SK-N-SH (cell line): ENCODE measurements at regions not wholly inside any gene's neighbourhood (a gene's known extent, or its start where the extent isn't known, plus 50 kb on each side); places are given as distances from the start of the nearest gene placed in this dataset.

Source experiments
- CTCF ChIA-PET: fragments of 300-600, 350-600 bp; formaldehyde crosslinking; extraction: SDS; loops from one replicate; lab custom pipeline; 2021; lab: Yijun Ruan, JAX
- POLR2A ChIA-PET: fragments of 350-600 bp; sonication (Branson Sonifier 250); formaldehyde crosslinking; extraction: SDS; loops from one replicate; lab custom pipeline; 2020; ENCODE audit warnings: antibody characterized with exemption, inconsistent platforms; lab: Yijun Ruan, JAX
- DNase-seq: peaks from one replicate; pipeline ENCODE4 v3.0.0; 2012
- H2AFZ ChIP-seq: fragments of 200-600 bp; sonication (generic); 2 replicates; pipeline ENCODE4 v1.8.1; 2016; ENCODE audit warnings: antibody characterized with exemption, mild to moderate bottlenecking, low read depth
- H3F3A ChIP-seq: fragments of 200-600 bp; sonication (generic); replicated peaks from 2 replicates; pipeline ENCODE3; 2016; ENCODE audit warnings: antibody characterized with exemption, mild to moderate bottlenecking; ENCODE audit not compliant: insufficient read depth
- H3K27ac ChIP-seq, 2 experiments: fragments of 200-500 bp in 1 of 2; fragments of 200-600 bp in 1 of 2; sonication (Bioruptor generic) in 1 of 2; sonication (generic), shearing (Covaris generic) in 1 of 2; 2 replicates each; pipeline versions ENCODE4 v1.5.1 to v1.6.1; 2014 to 2016; ENCODE audit warnings: low read depth in 2 of 2, inconsistent platforms in 1 of 2, low read length in 1 of 2, mild to moderate bottlenecking in 1 of 2, mixed read lengths in 1 of 2
- H3K27me3 ChIP-seq: fragments of 200-600 bp; sonication (generic), shearing (Covaris generic); 2 replicates; pipeline ENCODE4 v1.6.1; 2016; ENCODE audit warnings: mixed run types; ENCODE audit not compliant: insufficient read depth
- H3K36me3 ChIP-seq, 2 experiments: fragments of 200-500 bp in 1 of 2; fragments of 200-600 bp in 1 of 2; sonication (Bioruptor generic) in 1 of 2; sonication (generic) in 1 of 2; replicated peaks in 1 of 2; 2 replicates each; pipeline versions ENCODE3 to v1.5.1; 2014 to 2016; ENCODE audit warnings: low read length in 1 of 2, mild to moderate bottlenecking in 1 of 2; ENCODE audit not compliant: insufficient read depth in 2 of 2, control insufficient read depth in 1 of 2
- H3K4me1 ChIP-seq, 2 experiments: fragments of 200-500 bp in 1 of 2; fragments of 200-600 bp in 1 of 2; sonication (Bioruptor generic) in 1 of 2; sonication (generic), shearing (Covaris generic) in 1 of 2; 2 replicates each; pipeline versions ENCODE4 v1.5.1 to v1.6.1; 2014 to 2016; ENCODE audit warnings: low read depth in 1 of 2, low read length in 1 of 2, mixed run types in 1 of 2; ENCODE audit not compliant: insufficient read depth in 2 of 2, control insufficient read depth in 1 of 2
- H3K4me2 ChIP-seq: fragments of 200-600 bp; sonication (generic), shearing (Covaris generic); 2 replicates; pipeline ENCODE4 v1.6.1; 2017; ENCODE audit warnings: mixed run types
- H3K4me3 ChIP-seq, 2 experiments: fragments of 200-500 bp in 1 of 2; fragments of 200-600 bp in 1 of 2; sonication (Bioruptor generic) in 1 of 2; sonication (generic), shearing (Covaris generic) in 1 of 2; 2 replicates each; pipeline versions ENCODE4 v1.5.1 to v1.8.1; 2014 to 2016; ENCODE audit warnings: low read depth in 2 of 2, inconsistent platforms in 1 of 2, low read length in 1 of 2, mild to moderate bottlenecking in 1 of 2, mixed read lengths in 1 of 2, moderate library complexity in 1 of 2
- H3K79me2 ChIP-seq: fragments of 200-600 bp; sonication (generic); 2 replicates; pipeline ENCODE4 v1.8.1; 2017; ENCODE audit warnings: mild to moderate bottlenecking; ENCODE audit not compliant: insufficient read depth
- H3K9ac ChIP-seq: fragments of 200-600 bp; sonication (generic); 2 replicates; pipeline ENCODE4 v1.6.1; 2017; ENCODE audit warnings: mixed run types
- H3K9me2 ChIP-seq: fragments of 200-600 bp; sonication (generic); 2 replicates; pipeline ENCODE4 v1.6.1; 2017; ENCODE audit warnings: mixed run types
- H3K9me3 ChIP-seq: fragments of 200-600 bp; sonication (generic); 2 replicates; pipeline ENCODE4 v1.6.1; 2017; ENCODE audit warnings: mixed run types, mild to moderate bottlenecking, moderate library complexity
- H4K20me1 ChIP-seq: fragments of 200-600 bp; sonication (generic); 2 replicates; pipeline ENCODE4 v1.6.1; 2017; ENCODE audit warnings: mild to moderate bottlenecking, mixed run types; ENCODE audit not compliant: insufficient read depth
- CTCF ChIP-seq: fragments of 200-600 bp; sonication (generic); IDR thresholded peaks from 2 replicates; pipeline ENCODE4 v1.6.1; 2017; ENCODE audit warnings: antibody characterized with exemption, mild to moderate bottlenecking, moderate library complexity
- EZH2phosphoT487 ChIP-seq: fragments of 200-600 bp; sonication (generic); IDR thresholded peaks from 2 replicates; pipeline ENCODE4 v1.6.1; 2017; ENCODE audit warnings: low read depth, mixed run types, mild to moderate bottlenecking, antibody characterized with exemption, moderate library complexity, borderline replicate concordance
- FOXM1 ChIP-seq: IDR thresholded peaks from 2 replicates; pipeline ENCODE4 v1.4.0; 2012; ENCODE audit warnings: low read depth, mild to moderate bottlenecking
- GATA2 ChIP-seq: sonication (generic); formaldehyde crosslinking; IDR thresholded peaks from 2 replicates; pipeline ENCODE4 v1.5.0; 2020; ENCODE audit warnings: mild to moderate bottlenecking, missing genetic modification reagents
- MEF2A ChIP-seq: IDR thresholded peaks from 2 replicates; pipeline ENCODE4 v1.4.0; 2012; ENCODE audit warnings: low read depth, borderline replicate concordance
- RXRA ChIP-seq: IDR thresholded peaks from 2 replicates; pipeline ENCODE4 v1.4.0; 2012; ENCODE audit warnings: low read depth, mild to moderate bottlenecking, borderline replicate concordance
- TEAD4 ChIP-seq: IDR thresholded peaks from 2 replicates; pipeline ENCODE4 v1.4.0; 2012; ENCODE audit warnings: mild to moderate bottlenecking, borderline replicate concordance; ENCODE audit not compliant: insufficient read depth
- USF1 ChIP-seq: IDR thresholded peaks from 2 replicates; pipeline ENCODE4 v1.4.0; 2012; ENCODE audit warnings: low read depth, borderline replicate concordance
- USF2 ChIP-seq: fragments of 150-350 bp; IDR thresholded peaks from 2 replicates; pipeline ENCODE4 v1.6.1; 2017; ENCODE audit warnings: antibody characterized with exemption, low read length, low read depth, borderline replicate concordance
- ZBTB33 ChIP-seq: IDR thresholded peaks from 2 replicates; pipeline ENCODE4 v1.4.0; 2012; ENCODE audit warnings: low read depth, borderline replicate concordance
- WGBS: methylation state at CpG from one replicate; pipeline ENCODE4 v1.1.6; 2017; ENCODE audit warnings: low lambda C conversion rate; 5-methylcytosine and 5-hydroxymethylcytosine counted together

- TF ChIP-seq USF2, result no peak
- TF ChIP-seq CTCF, result no peak; the same call in 1 of the 2 replicates
- TF ChIP-seq RXRA, result no peak
- TF ChIP-seq FOXM1, result no peak
- no peak for TF ChIP-seq USF1
- TF ChIP-seq EZH2phosphoT487, result no peak
- no peak for TF ChIP-seq ZBTB33
- no peak for TF ChIP-seq MEF2A
- TF ChIP-seq TEAD4, result no peak
Measured at GRCh38 chr12:89949457-89950195, 241.0 kb upstream of the ATP2B1 start (continued).

GRCh38 chr12:89948271-89949175, 239.9 kb upstream of the ATP2B1 start:
- Histone ChIP-seq H3K4me3 (peak overlapping the region in 1 of 2 experiments; percentile 15; a peak in 1 of 4 replicates), H2AFZ (peak overlapping the region; percentile 4; the same call in 1 of the 2 replicates), H3K27me3 (no peaks in the 10 kb centered on the region), H3K79me2 (no peaks in the 10 kb centered on the region), H3K9me3 (no peaks in the 10 kb centered on the region), H3K9ac (peak overlapping the region; percentile 17; the same call in 1 of the 2 replicates), H3K36me3 (no peaks in the 10 kb centered on the region), H4K20me1 (no peaks in the 10 kb centered on the region), H3K4me2 (peak overlapping the region; percentile 72; the same call in 1 of the 2 replicates), H3K27ac (peak overlapping the region; percentile 88 to 92), H3K9me2 (no peaks in the 10 kb centered on the region), H3F3A (peaks cover 16% of the 10 kb centered on the region), H3K4me1 (peaks cover 2 to 30% of the 10 kb centered on the region in 2 experiments; a peak in 3 of 4 replicates)
- no peak for TF ChIP-seq GATA2 (CRISPR knock-in tag)
- DNase-seq, result no peak
- 48% methylated on average over 1 of the region's 1 CpG for WGBS
- POLR2A ChIA-PET, result no interaction called here
- CTCF ChIA-PET, result interaction anchor here (1.0 to 2.1 kb wide), 2 partner anchors 12 to 405 kb away, joined by 3 to 4 read pairs; no protein-coding TSS in a partner anchor
